CD14-positive monocyte (primary cell): ENCODE measurements at regions not wholly inside any gene's neighbourhood (a gene's known extent, or its start where the extent isn't known, plus 50 kb on each side); places are given as distances from the start of the nearest gene placed in this dataset.

Experiments
- DNase-seq, 3 donors: peaks; one replicate each; pipeline ENCODE4 v3.0.0-alpha.2; 2011 to 2022
- H2AFZ ChIP-seq: 2 replicates; pipeline ENCODE4 v1.6.0; 2012; ENCODE audit warnings: mild to moderate bottlenecking, low read depth, low read length, inconsistent platforms; ENCODE audit not compliant: insufficient read depth, poor library complexity, severe bottlenecking
- H3K27ac ChIP-seq, 2 donors: 1 replicate in 1 of 2; 2 replicates in 1 of 2; pipeline ENCODE4 v1.5.1; 2012 to 2013; ENCODE audit warnings: low read length in 2 of 2, control low read depth in 1 of 2, inconsistent platforms in 1 of 2, low read depth in 1 of 2, mild to moderate bottlenecking in 1 of 2
- H3K27me3 ChIP-seq, 2 donors: one replicate each; pipeline versions ENCODE4 v1.6.0 to v1.6.1; 2011 to 2013; ENCODE audit warnings: low read length in 2 of 2; ENCODE audit not compliant: control insufficient read depth in 2 of 2, insufficient read depth in 2 of 2
- H3K36me3 ChIP-seq, 2 donors: replicated peaks in 1 of 2; 1 replicate in 1 of 2; 2 replicates in 1 of 2; pipeline versions ENCODE4 v1.5.1 to v1.6.1; 2012 to 2013; ENCODE audit warnings: low read length in 2 of 2, control low read depth in 1 of 2, inconsistent platforms in 1 of 2, mild to moderate bottlenecking in 1 of 2; ENCODE audit not compliant: insufficient read depth in 2 of 2, control insufficient read depth in 1 of 2
- H3K4me1 ChIP-seq, 2 donors: 1 replicate in 1 of 2; 2 replicates in 1 of 2; pipeline versions ENCODE4 v1.5.1 to v1.6.1; 2012 to 2013; ENCODE audit warnings: low read length in 2 of 2, control low read depth in 1 of 2, inconsistent platforms in 1 of 2, mild to moderate bottlenecking in 1 of 2, moderate library complexity in 1 of 2; ENCODE audit not compliant: insufficient read depth in 2 of 2, control insufficient read depth in 1 of 2
- H3K4me2 ChIP-seq: replicated peaks from 2 replicates; pipeline ENCODE3; 2012; ENCODE audit warnings: low read length, moderate library complexity, mild to moderate bottlenecking; ENCODE audit not compliant: poor library complexity, severe bottlenecking; ENCODE audit errors: extremely low read depth
- H3K4me3 ChIP-seq, 3 experiments: fragments of 200-600 bp in 1 of 3; sonication (generic) in 1 of 3; replicated peaks in 1 of 3; 1 replicate in 2 of 3; 2 replicates in 1 of 3; pipeline ENCODE4 v1.5.1; 2011 to 2013; ENCODE audit warnings: low read length in 3 of 3, mild to moderate bottlenecking in 3 of 3, control low read depth in 2 of 3, low read depth in 2 of 3, inconsistent platforms in 1 of 3, moderate library complexity in 1 of 3
- H3K79me2 ChIP-seq: 2 replicates; pipeline ENCODE4 v1.6.0; 2012; ENCODE audit warnings: mild to moderate bottlenecking, control low read depth, inconsistent platforms, low read length, moderate library complexity; ENCODE audit not compliant: insufficient read depth
- H3K9ac ChIP-seq: 2 replicates; pipeline ENCODE4 v1.6.0; 2017; ENCODE audit warnings: low read length, mild to moderate bottlenecking; ENCODE audit not compliant: insufficient read depth, poor library complexity, severe bottlenecking
- H3K9me3 ChIP-seq, 2 donors: replicated peaks in 1 of 2; 1 replicate in 1 of 2; 2 replicates in 1 of 2; pipeline versions ENCODE4 v1.5.1 to v1.6.1; 2012 to 2013; ENCODE audit warnings: low read length in 2 of 2, control low read depth in 1 of 2; ENCODE audit not compliant: control insufficient read depth in 1 of 2, insufficient read depth in 1 of 2
- H4K20me1 ChIP-seq: 2 replicates; pipeline ENCODE4 v1.6.0; 2012; ENCODE audit warnings: mild to moderate bottlenecking, low read length, control low read depth, moderate library complexity; ENCODE audit not compliant: insufficient read depth
- H3K27ac Mint-ChIP-seq, 7 donors: one replicate each; pipeline ENCODE4 v1.8.0; 2020; ENCODE audit warnings: mild to moderate bottlenecking in 7 of 7, mixed read lengths in 7 of 7, moderate library complexity in 6 of 7, inconsistent platforms in 2 of 7
- H3K27me3 Mint-ChIP-seq, 3 donors: one replicate each; pipeline ENCODE4 v1.8.0; 2021 to 2022; ENCODE audit warnings: low read depth in 3 of 3, mild to moderate bottlenecking in 3 of 3, mixed read lengths in 3 of 3, moderate library complexity in 3 of 3, inconsistent platforms in 1 of 3
- H3K36me3 Mint-ChIP-seq, 2 donors: one replicate each; pipeline ENCODE4 v1.8.0; 2020; ENCODE audit warnings: mixed read lengths in 2 of 2, inconsistent platforms in 1 of 2, mild to moderate bottlenecking in 1 of 2
- H3K4me1 Mint-ChIP-seq: one replicate; pipeline ENCODE4 v1.8.0; 2020; ENCODE audit warnings: mild to moderate bottlenecking, mixed read lengths
- H3K4me3 Mint-ChIP-seq, 2 donors: one replicate each; pipeline ENCODE4 v1.8.0; 2020; ENCODE audit warnings: mild to moderate bottlenecking in 2 of 2, mixed read lengths in 2 of 2, moderate library complexity in 1 of 2
- H3K9me3 Mint-ChIP-seq, 7 donors: one replicate each; pipeline ENCODE4 v1.8.0; 2020 to 2022; ENCODE audit warnings: mixed read lengths in 7 of 7, mild to moderate bottlenecking in 6 of 7, moderate library complexity in 6 of 7, inconsistent platforms in 2 of 7
- CTCF ChIP-seq: fragments of 200-600 bp; IDR thresholded peaks from one replicate; pipeline ENCODE4 v1.8.0; 2022; ENCODE audit warnings: antibody characterized with exemption, mild to moderate bottlenecking
- WGBS: methylation state at CpG from one replicate; pipeline ENCODE4 v1.1.5; 2013; ENCODE audit warnings: missing lambda C conversion rate; ENCODE audit not compliant: insufficient coverage; 5-methylcytosine and 5-hydroxymethylcytosine counted together
- intact Hi-C, 2 donors: fragments of 100-400 bp; cut with micrococcal nuclease; formaldehyde crosslinking; loops; one replicate each; pipeline versions ENCODE4 v1.15.0 to v1.15.1; 2023

GRCh38 chr11:129265125-129265788 lies 73.1 kb upstream of the ARHGAP32 start:
- intact Hi-C loops, result no loop called here
- no CpG with 5 or more reads among the region's 5 CpGs for WGBS
- Histone ChIP-seq H3K27me3 (no peaks in the 10 kb centered on the region), H3K9ac (no peak overlapping the region), H3K36me3 (no peaks in the 10 kb centered on the region), H4K20me1 (no peaks in the 10 kb centered on the region), H3K79me2 (peaks cover 3% of the 10 kb centered on the region), H2AFZ (no peak overlapping the region), H3K4me3 (no peak overlapping the region), H3K4me1 (peaks cover 6 to 12% of the 10 kb centered on the region in 2 donors), H3K4me2 (no peak overlapping the region), H3K27ac (no peak overlapping the region), H3K9me3 (no peaks in the 10 kb centered on the region)
- Mint-ChIP-seq H3K27ac (peak overlapping the region in 1 of 7 donors; percentile 28), H3K27me3 (peaks cover 0 to 2% (median 0%) of the 10 kb centered on the region in 3 donors), H3K36me3 (peaks cover 6 to 12% of the 10 kb centered on the region in 2 donors), H3K4me3 (no peak overlapping the region), H3K4me1 (peaks cover 24% of the 10 kb centered on the region), H3K9me3 (peaks cover 0 to 3% (median 0%) of the 10 kb centered on the region in 7 donors)
- no peak for DNase-seq
- no peak for TF ChIP-seq CTCF

GRCh38 chr11:129264114-129264513 lies 72.0 kb upstream of the ARHGAP32 start:
- Mint-ChIP-seq H3K4me3 (no peak overlapping the region), H3K36me3 (peaks cover 6 to 10% of the 10 kb centered on the region in 2 donors), H3K27ac (peak overlapping the region in 1 of 7 donors; percentile 0), H3K27me3 (no peaks in the 10 kb centered on the region), H3K4me1 (peaks cover 24% of the 10 kb centered on the region), H3K9me3 (no peaks in the 10 kb centered on the region)
- no peak for DNase-seq
- peaks cover 3% of the 10 kb centered on the region for H3K79me2 ChIP-seq
- TF ChIP-seq CTCF, result no peak
- intact Hi-C loops, result no loop called here
- WGBS, result no CpG with 5 or more reads among the region's 2 CpGs
- H4K20me1 ChIP-seq, result no peaks in the 10 kb centered on the region
- no peak overlapping the region for H3K4me3 ChIP-seq
- H3K27ac ChIP-seq, result no peak overlapping the region
- H3K27me3 ChIP-seq, result no peaks in the 10 kb centered on the region
- no peak overlapping the region for H3K4me2 ChIP-seq
- no peak overlapping the region for H3K9ac ChIP-seq
- no peak overlapping the region for H2AFZ ChIP-seq
- no peaks in the 10 kb centered on the region for H3K36me3 ChIP-seq
- H3K4me1 ChIP-seq, result peaks cover 6 to 12% of the 10 kb centered on the region in 2 donors
- no peaks in the 10 kb centered on the region for H3K9me3 ChIP-seq
